ENCODE measurements at regions not wholly inside any gene's neighbourhood (a gene's known extent, or its start where the extent isn't known, plus 50 kb on each side); places are given as distances from the start of the nearest gene placed in this dataset.

- TF ChIP-seq RAD21 (IDR thresholded peaks at IDR 0.05; ENCODE audit: low read depth) = no peak
- TF ChIP-seq CTCF (IDR thresholded peaks at IDR 0.05 in 2 of 3, conservative IDR thresholded peaks at IDR 0.05 in 1 of 3; ENCODE audit: borderline replicate concordance in 1 of 3, insufficient read depth in 1 of 3, low read depth in 2 of 3, low read length in 2 of 3) = no peak
- TF ChIP-seq ZNF274 (IDR thresholded peaks at IDR 0.05; ENCODE audit: low read depth, low read length) = no peak
- no peak for TF ChIP-seq CBX3 (IDR thresholded peaks at IDR 0.05; ENCODE audit: low read depth)
- TF ChIP-seq, protein P1, sequence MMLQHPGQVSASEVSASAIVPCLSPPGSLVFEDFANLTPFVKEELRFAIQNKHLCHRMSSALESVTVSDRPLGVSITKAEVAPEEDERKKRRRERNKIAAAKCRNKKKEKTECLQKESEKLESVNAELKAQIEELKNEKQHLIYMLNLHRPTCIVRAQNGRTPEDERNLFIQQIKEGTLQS (IDR thresholded peaks at IDR 0.05) = no peak
- TF ChIP-seq REST (IDR thresholded peaks at IDR 0.05; ENCODE audit: low read depth) = no peak
- no peak for TF ChIP-seq YY1 (IDR thresholded peaks at IDR 0.05; ENCODE audit: extremely low read depth, insufficient replicate concordance, low read depth, low read length)
- no peak for TF ChIP-seq POLR2A (IDR thresholded peaks at IDR 0.05; ENCODE audit: borderline replicate concordance, extremely low read depth, insufficient read depth, insufficient read length)
Measured at GRCh38 chr11:134728186-134728585, 316.1 kb upstream of the B3GAT1 start.

All from HCT116 (cell line).